ENCODE measurements at regions not wholly inside any gene's neighbourhood (a gene's known extent, or its start where the extent isn't known, plus 50 kb on each side); places are given as distances from the start of the nearest gene placed in this dataset.

GRCh38 chr17:71878271-71878670 lies 242.5 kb upstream of the SOX9 start:
- Histone ChIP-seq H3K4me3 (no peak overlapping the region), H3K9me3 (no peaks in the 10 kb centered on the region), H3K36me3 (no peaks in the 10 kb centered on the region), H3K27ac (no peak overlapping the region), H3K4me1 (no peaks in the 10 kb centered on the region), H3K27me3 (no peaks in the 10 kb centered on the region)
- DNase-seq (ENCODE audit: low spot score): no peak
- TF ChIP-seq, protein P1, sequence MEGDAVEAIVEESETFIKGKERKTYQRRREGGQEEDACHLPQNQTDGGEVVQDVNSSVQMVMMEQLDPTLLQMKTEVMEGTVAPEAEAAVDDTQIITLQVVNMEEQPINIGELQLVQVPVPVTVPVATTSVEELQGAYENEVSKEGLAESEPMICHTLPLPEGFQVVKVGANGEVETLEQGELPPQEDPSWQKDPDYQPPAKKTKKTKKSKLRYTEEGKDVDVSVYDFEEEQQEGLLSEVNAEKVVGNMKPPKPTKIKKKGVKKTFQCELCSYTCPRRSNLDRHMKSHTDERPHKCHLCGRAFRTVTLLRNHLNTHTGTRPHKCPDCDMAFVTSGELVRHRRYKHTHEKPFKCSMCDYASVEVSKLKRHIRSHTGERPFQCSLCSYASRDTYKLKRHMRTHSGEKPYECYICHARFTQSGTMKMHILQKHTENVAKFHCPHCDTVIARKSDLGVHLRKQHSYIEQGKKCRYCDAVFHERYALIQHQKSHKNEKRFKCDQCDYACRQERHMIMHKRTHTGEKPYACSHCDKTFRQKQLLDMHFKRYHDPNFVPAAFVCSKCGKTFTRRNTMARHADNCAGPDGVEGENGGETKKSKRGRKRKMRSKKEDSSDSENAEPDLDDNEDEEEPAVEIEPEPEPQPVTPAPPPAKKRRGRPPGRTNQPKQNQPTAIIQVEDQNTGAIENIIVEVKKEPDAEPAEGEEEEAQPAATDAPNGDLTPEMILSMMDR (IDR thresholded peaks at IDR 0.05): no peak

DNA sequence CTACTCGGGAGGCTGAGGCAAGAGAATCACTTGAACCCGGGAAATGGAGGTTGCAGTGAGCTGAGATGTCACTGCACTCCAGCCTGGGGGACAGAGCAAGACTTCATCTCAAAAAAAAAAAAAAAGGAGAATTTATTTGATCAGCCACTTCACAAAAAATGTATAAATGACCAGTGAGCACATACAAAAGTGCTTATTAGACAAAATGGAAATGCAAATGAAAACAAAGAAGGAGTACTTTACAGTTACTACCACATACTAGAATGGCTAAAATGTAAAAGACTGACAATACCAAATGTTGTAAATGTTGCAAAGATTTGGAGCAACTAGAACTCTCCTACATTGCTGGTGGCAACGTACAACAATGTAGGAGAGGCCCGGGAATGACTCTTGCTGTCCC lies 241.8 kb upstream of the SOX9 start:
- no peaks in the 10 kb centered on the region for H3K4me1 ChIP-seq
- TF ChIP-seq, protein P1 (IDR thresholded peaks at IDR 0.05): no peak
- H3K27ac ChIP-seq: no peak overlapping the region
- H3K27me3 ChIP-seq: no peaks in the 10 kb centered on the region
- no peak for DNase-seq (ENCODE audit: low spot score)
- H3K4me3 ChIP-seq: no peak overlapping the region
- H3K36me3 ChIP-seq: no peaks in the 10 kb centered on the region
- H3K9me3 ChIP-seq: no peaks in the 10 kb centered on the region

DNA sequence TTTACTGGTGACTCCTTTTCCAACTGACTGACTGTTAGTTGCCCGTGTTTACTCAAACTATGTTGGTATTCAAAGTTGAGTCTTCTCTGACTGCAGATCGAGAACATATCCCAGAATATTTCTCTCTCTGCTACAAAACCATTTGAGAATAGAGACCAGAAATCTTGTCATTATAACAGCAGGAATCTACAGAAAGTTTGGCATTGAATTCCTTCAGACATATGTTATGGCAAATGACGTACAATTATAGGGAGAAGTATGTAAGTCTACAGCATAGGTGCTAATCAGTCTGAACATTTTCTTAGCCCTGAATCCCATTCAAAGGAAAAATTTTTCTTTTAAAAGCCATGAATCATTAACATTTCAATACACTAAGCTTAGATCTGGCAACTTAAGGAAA lies 239.8 kb upstream of the SOX9 start:
- H3K4me1 ChIP-seq: no peaks in the 10 kb centered on the region
- no peaks in the 10 kb centered on the region for H3K36me3 ChIP-seq
- H3K4me3 ChIP-seq: no peak overlapping the region
- no peaks in the 10 kb centered on the region for H3K27me3 ChIP-seq
- no peak overlapping the region for H3K27ac ChIP-seq
- no peak for DNase-seq (ENCODE audit: low spot score)
- TF ChIP-seq, protein P1 (IDR thresholded peaks at IDR 0.05): no peak
- H3K9me3 ChIP-seq: no peaks in the 10 kb centered on the region

DNA sequence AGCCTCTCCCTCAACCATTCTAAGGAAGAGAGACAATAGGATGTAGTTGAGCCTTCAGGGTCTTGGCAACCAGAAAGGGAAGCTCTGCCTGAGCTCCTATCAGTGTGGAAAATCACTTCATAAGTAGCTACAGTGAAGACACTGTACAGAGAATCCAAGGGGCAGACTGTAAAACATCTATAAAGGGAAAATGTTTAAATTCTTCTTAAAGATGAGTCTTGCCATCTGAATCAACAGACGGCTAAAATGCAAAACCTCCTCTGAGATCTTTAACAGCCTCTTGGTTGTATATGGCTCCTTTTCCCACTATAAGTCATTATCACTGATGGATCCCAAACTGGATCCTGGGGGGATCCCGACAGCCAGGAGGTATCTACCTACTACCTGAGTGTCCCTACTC lies 239.2 kb upstream of the SOX9 start:
- Histone ChIP-seq H3K9me3 (no peaks in the 10 kb centered on the region), H3K36me3 (no peaks in the 10 kb centered on the region), H3K27ac (no peak overlapping the region), H3K4me3 (no peak overlapping the region), H3K27me3 (no peaks in the 10 kb centered on the region), H3K4me1 (no peaks in the 10 kb centered on the region)
- no peak for DNase-seq (ENCODE audit: low spot score)
- TF ChIP-seq, protein P1 (IDR thresholded peaks at IDR 0.05): no peak

DNA sequence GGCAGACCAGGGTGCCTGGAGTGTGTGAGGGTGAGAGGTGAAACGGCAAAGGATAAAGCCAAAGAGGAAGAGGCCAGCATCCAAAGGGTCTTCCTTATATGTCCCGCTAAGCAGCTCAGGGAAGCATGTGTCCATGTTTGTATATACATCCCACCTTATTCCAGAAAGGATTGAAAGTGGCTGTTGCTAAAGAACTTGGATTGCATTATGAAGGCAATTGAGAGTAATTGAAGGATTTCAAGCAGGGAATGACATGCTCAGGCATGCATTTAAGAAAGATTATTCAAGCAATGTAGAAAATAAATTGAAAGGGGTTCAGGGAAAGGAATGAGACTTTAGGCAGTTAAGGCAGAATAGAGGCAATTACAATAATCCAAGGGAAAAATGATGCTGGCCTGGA lies 237.6 kb upstream of the SOX9 start:
- Histone ChIP-seq H3K36me3 (no peaks in the 10 kb centered on the region), H3K4me3 (no peak overlapping the region), H3K9me3 (no peaks in the 10 kb centered on the region), H3K27ac (no peak overlapping the region), H3K27me3 (no peaks in the 10 kb centered on the region), H3K4me1 (no peaks in the 10 kb centered on the region)
- DNase-seq (ENCODE audit: low spot score): no peak
- TF ChIP-seq, protein P1 (IDR thresholded peaks at IDR 0.05): no peak

DNA sequence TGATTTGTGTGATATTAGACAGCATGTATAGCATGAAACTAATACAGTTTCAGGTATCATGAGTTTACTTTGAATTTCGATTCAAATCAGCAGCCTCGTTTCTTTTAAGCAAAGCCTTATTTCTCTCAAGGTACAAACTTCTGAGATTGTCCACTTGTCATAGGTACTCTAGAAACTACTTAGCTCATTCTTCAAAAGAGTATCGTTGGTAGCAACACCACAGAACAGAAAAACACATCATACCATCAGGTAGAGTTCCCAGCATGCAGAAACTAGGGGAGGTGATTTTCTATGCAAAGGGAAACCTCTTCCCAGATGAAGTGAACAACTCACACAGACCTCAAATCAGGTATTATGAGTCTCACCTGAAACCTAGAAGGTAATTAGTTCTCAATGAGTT lies 237.0 kb upstream of the SOX9 start:
- Histone ChIP-seq H3K9me3 (no peaks in the 10 kb centered on the region), H3K27me3 (no peaks in the 10 kb centered on the region), H3K36me3 (no peaks in the 10 kb centered on the region), H3K4me3 (no peak overlapping the region), H3K4me1 (no peaks in the 10 kb centered on the region), H3K27ac (no peak overlapping the region)
- TF ChIP-seq, protein P1 (IDR thresholded peaks at IDR 0.05): no peak
- no peak for DNase-seq (ENCODE audit: low spot score)
